ENCODE measurements at regions not wholly inside any gene's neighbourhood (a gene's known extent, or its start where the extent isn't known, plus 50 kb on each side); places are given as distances from the start of the nearest gene placed in this dataset.

- no peaks in the 10 kb centered on the region for H3K27me3 ChIP-seq (ENCODE audit: insufficient read depth, low read length)
Observed at GRCh38 chr21:36207577-36208320, 51.1 kb downstream of the DOP1B start.

DNA sequence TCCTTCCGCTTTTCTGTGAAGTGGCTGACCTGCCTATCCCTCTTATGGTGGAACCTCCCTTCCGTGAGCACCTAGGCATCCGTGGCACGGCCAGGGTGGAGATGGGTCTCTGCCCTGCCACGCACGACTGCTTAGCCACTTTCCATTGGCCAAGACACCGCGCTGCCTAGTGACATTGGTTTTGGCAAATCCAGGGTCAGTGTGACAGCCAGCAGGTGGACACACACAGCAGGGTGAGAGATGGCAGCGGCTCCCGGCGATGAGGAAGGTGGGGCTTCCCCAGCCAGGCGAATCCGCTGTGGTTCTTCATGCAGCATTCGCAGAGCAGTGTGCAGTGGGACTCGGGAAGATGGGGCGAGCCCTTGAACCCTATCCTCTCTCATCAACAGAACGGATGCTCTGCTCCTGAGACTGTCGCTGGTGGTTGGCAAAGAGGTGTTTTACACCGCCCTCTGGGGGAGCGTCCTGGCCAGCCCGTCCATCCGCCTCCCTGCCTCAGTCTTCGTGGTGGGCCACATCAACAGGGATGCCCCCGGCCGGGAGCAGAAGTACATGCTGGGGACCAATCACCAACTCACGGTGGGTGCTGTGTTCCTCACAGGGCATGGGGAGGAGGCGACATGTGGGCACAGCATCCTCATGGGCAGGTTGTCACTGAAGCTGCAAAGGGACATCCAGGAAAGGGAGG is 51.8 kb downstream of the DOP1B start:
- no peaks in the 10 kb centered on the region for H3K36me3 ChIP-seq (ENCODE audit: insufficient read depth, low read depth, low read length)
- H3K27me3 ChIP-seq (ENCODE audit: insufficient read depth, low read length) = no peaks in the 10 kb centered on the region
- H3K27ac ChIP-seq (ENCODE audit: low read length) = no peak overlapping the region
- H3K4me1 ChIP-seq (ENCODE audit: insufficient read depth, low read length) = 0 out of 2 replicates have a peak, but pooled peaks cover 3% of the 10 kb centered on the region
- H3K9ac ChIP-seq (ENCODE audit: low read depth, low read length) = no peak overlapping the region
- no peaks in the 10 kb centered on the region for H3K9me3 ChIP-seq (ENCODE audit: insufficient read depth, low read depth, low read length)
- no peak overlapping the region for H3K4me3 ChIP-seq (ENCODE audit: low read length)

More at GRCh38 chr21:36207577-36208320, 51.1 kb downstream of the DOP1B start:
- Histone ChIP-seq H3K27ac (ENCODE audit: low read length) (no peak overlapping the region), H3K9me3 (ENCODE audit: insufficient read depth, low read depth, low read length) (no peaks in the 10 kb centered on the region), H3K36me3 (ENCODE audit: insufficient read depth, low read depth, low read length) (no peaks in the 10 kb centered on the region), H3K4me3 (ENCODE audit: low read length) (no peak overlapping the region), H3K9ac (ENCODE audit: low read depth, low read length) (no peak overlapping the region), H3K4me1 (ENCODE audit: insufficient read depth, low read length) (0 out of 2 replicates have a peak, but pooled peaks cover 3% of the 10 kb centered on the region)

DNA sequence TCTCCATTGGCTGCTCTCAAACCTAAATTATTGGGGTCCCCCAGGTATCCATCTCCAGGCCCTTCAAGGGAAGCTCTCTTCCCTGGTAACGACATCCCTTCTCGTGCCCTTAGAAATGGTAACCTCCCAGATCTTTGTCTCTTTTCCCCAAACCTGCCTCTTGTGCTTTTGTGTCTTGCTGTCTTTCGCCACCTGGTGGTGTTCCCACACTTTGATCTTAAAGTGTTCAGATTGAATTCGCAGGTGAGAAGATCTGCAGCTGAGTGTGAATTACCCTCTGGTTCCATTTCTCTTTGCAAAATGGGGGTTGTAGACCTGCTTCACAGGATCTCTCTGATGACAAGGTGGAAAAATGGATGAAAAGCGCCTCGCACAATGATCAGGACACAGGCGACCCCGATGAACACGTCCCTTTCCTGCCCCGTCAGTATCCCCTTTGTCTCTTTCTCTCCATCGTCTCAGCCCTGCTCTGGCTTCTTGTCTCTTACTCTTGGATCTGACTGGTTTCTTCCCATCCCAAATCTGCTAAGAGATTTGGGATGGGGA is 53.1 kb downstream of the DOP1B start:
- 0 out of 2 replicates have a peak, but pooled peaks cover under 1% of the 10 kb centered on the region for H3K36me3 ChIP-seq (ENCODE audit: insufficient read depth, low read depth, low read length)
- H3K9ac ChIP-seq (ENCODE audit: low read depth, low read length) = no peak overlapping the region
- H3K27me3 ChIP-seq (ENCODE audit: insufficient read depth, low read length) = no peaks in the 10 kb centered on the region
- H3K4me1 ChIP-seq (ENCODE audit: insufficient read depth, low read length) = 0 out of 2 replicates have a peak, but pooled peaks cover 3% of the 10 kb centered on the region
- no peak overlapping the region for H3K27ac ChIP-seq (ENCODE audit: low read length)
- H3K4me3 ChIP-seq (ENCODE audit: low read length) = no peak overlapping the region
- H3K9me3 ChIP-seq (ENCODE audit: insufficient read depth, low read depth, low read length) = no peaks in the 10 kb centered on the region

DNA sequence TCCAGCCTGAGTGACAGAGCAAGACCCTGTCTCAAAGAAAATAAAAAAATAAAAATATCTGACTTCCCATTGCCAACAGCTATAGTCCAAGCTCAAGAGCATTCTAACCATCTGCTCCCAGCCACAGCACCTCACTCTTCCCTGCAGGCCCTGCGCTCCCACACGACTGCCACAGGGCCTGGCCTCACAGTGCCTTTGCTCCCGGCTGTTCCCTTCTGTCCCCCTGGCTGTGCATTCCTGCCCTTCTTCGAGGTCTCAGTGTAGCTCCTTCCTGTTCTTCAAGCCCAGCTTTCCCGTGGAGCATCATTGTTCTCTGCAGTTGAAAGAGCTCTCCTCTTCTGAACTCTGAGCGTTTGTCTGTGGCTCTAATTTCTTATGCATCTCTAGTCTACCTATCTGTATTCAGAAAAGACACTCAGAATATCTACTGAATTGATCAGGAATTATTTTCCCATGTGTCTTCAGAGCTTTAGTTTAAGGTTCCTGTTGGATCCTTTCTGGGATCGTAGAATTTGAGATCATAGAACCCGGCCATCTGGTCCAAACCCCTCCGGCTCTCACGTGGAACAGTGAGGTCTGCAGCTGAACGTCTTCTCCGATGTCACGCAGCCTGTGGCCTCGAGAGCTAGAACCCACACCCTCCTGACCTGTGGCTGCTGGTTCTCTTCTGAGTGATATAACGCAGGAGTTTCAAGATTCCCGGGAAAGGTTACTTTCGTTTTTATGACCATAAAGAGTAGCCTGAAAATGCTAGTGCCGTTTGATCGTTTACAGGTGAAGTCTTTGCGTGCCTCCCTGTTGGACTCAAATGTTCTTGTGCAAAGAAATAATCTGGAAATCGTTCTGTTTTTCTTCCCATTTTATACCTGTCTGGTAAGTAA is 54.4 kb downstream of the DOP1B start:
- Histone ChIP-seq H3K36me3 (ENCODE audit: insufficient read depth, low read depth, low read length) (peaks cover 5% of the 10 kb centered on the region; the same call in 1 of the 2 replicates), H3K27me3 (ENCODE audit: insufficient read depth, low read length) (no peaks in the 10 kb centered on the region), H3K9ac (ENCODE audit: low read depth, low read length) (no peak overlapping the region), H3K4me3 (ENCODE audit: low read length) (no peak overlapping the region), H3K4me1 (ENCODE audit: insufficient read depth, low read length) (0 out of 2 replicates have a peak, but pooled peaks cover 3% of the 10 kb centered on the region), H3K27ac (ENCODE audit: low read length) (no peak overlapping the region), H3K9me3 (ENCODE audit: insufficient read depth, low read depth, low read length) (no peaks in the 10 kb centered on the region)

DNA sequence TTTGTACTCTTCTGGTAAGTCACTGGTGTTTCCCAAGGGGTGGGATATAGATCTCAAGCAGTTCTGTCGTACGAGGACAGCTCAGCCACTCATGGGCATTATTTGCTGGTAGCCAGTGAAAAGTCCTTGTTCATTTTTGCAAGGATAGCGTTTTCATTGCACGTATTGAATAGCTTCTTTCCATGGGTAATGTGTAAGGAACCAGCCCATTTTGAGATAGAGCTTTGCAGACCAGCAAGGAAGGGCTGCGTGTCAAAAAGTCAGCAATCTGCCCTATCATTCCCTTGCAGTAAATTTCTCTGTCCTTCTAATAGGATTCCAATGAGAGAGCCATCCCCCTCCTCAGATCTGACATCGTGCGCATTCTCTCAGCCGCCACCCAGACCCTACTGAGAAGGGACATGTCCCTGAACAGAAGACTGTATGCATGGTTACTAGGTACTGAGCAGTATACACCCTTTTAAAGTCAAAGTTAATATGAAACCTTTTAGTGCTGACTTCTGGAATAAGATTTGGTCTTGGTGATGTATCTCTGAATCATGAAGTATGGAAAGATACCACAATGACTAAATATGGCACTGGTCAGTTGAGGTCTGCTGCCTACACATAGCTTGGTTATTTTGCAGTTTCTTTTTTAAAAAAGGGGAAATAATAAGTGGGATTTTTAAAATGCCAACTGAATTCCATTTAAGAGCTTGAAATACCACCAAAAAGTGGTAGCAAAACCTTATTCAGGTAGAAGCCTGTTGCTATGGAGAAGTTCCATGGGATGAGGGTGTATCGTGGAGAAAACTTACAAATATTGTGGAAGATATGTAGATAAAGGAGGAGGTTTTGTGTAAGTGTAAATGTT is 55.3 kb downstream of the DOP1B start:
- no peak overlapping the region for H3K27ac ChIP-seq (ENCODE audit: low read length)
- peaks cover 5% of the 10 kb centered on the region; the same call in 1 of the 2 replicates for H3K36me3 ChIP-seq (ENCODE audit: insufficient read depth, low read depth, low read length)
- 0 out of 2 replicates have a peak, but pooled peaks cover 3% of the 10 kb centered on the region for H3K4me1 ChIP-seq (ENCODE audit: insufficient read depth, low read length)
- H3K4me3 ChIP-seq (ENCODE audit: low read length) = no peak overlapping the region
- no peaks in the 10 kb centered on the region for H3K27me3 ChIP-seq (ENCODE audit: insufficient read depth, low read length)
- no peaks in the 10 kb centered on the region for H3K9me3 ChIP-seq (ENCODE audit: insufficient read depth, low read depth, low read length)
- H3K9ac ChIP-seq (ENCODE audit: low read depth, low read length) = no peak overlapping the region

GRCh38 chr21:36212513-36212780 is 55.8 kb downstream of the DOP1B start:
- Histone ChIP-seq H3K36me3 (ENCODE audit: insufficient read depth, low read depth, low read length) (peaks cover 5% of the 10 kb centered on the region; the same call in 1 of the 2 replicates), H3K4me3 (ENCODE audit: low read length) (no peak overlapping the region), H3K27me3 (ENCODE audit: insufficient read depth, low read length) (no peaks in the 10 kb centered on the region), H3K27ac (ENCODE audit: low read length) (no peak overlapping the region), H3K9me3 (ENCODE audit: insufficient read depth, low read depth, low read length) (no peaks in the 10 kb centered on the region), H3K9ac (ENCODE audit: low read depth, low read length) (no peak overlapping the region), H3K4me1 (ENCODE audit: insufficient read depth, low read length) (0 out of 2 replicates have a peak, but pooled peaks cover 3% of the 10 kb centered on the region)

GRCh38 chr21:36214561-36214960 is 57.9 kb downstream of the DOP1B start:
- Histone ChIP-seq H3K36me3 (ENCODE audit: insufficient read depth, low read depth, low read length) (peaks cover 5% of the 10 kb centered on the region; the same call in 1 of the 2 replicates), H3K4me1 (ENCODE audit: insufficient read depth, low read length) (0 out of 2 replicates have a peak, but pooled peaks cover 3% of the 10 kb centered on the region), H3K9me3 (ENCODE audit: insufficient read depth, low read depth, low read length) (no peaks in the 10 kb centered on the region), H3K27me3 (ENCODE audit: insufficient read depth, low read length) (no peaks in the 10 kb centered on the region), H3K4me3 (ENCODE audit: low read length) (no peak overlapping the region), H3K9ac (ENCODE audit: low read depth, low read length) (no peak overlapping the region), H3K27ac (ENCODE audit: low read length) (no peak overlapping the region)

DNA sequence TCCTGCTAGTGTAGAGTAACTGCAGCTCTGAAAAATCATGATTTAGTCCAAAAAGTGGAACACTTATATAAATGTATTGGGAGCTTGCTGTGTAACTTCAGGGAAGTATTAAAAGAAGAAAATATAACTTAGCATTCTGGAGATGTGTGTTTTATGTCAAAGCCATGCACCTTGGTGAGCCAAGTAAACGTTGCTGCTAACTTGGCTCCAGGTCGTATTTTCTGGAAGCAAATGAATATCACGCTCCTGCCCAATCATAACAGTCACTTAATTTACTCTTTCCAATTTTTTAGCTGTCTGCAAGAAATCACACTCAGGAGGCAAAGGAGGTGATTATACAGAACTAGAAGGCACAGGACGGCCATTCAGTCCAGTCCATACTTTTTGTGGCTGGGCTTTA is 61.1 kb downstream of the DOP1B start:
- Histone ChIP-seq H3K27ac (ENCODE audit: low read length) (no peak overlapping the region), H3K36me3 (ENCODE audit: insufficient read depth, low read depth, low read length) (peaks cover 5% of the 10 kb centered on the region; the same call in 1 of the 2 replicates), H3K9me3 (ENCODE audit: insufficient read depth, low read depth, low read length) (no peaks in the 10 kb centered on the region), H3K9ac (ENCODE audit: low read depth, low read length) (no peak overlapping the region), H3K4me3 (ENCODE audit: low read length) (no peak overlapping the region), H3K27me3 (ENCODE audit: insufficient read depth, low read length) (no peaks in the 10 kb centered on the region), H3K4me1 (ENCODE audit: insufficient read depth, low read length) (no peaks in the 10 kb centered on the region)

DNA sequence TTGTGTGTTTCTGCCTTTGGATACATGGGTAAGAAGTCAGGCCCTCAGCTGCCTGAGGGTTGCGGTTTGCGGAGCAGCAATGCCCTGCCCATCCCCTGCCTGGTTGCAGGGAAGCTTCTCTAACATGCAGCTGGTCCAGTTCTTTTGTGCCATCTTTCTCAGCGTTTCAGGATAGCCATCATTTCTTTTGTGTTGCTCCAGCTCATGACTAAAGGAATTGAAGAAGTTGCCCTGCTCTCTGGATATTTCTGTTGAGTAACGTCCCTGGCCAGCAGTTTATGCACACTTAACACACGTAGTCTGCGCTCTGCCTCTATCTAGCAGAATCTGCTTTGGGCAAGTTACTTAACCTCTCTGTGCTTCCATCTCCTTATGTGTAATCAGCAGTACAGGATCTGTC is 62.1 kb downstream of the DOP1B start:
- H3K4me3 ChIP-seq (ENCODE audit: low read length) = no peak overlapping the region
- no peak overlapping the region for H3K9ac ChIP-seq (ENCODE audit: low read depth, low read length)
- H3K9me3 ChIP-seq (ENCODE audit: insufficient read depth, low read depth, low read length) = no peaks in the 10 kb centered on the region
- no peak overlapping the region for H3K27ac ChIP-seq (ENCODE audit: low read length)
- H3K36me3 ChIP-seq (ENCODE audit: insufficient read depth, low read depth, low read length) = peaks cover 5% of the 10 kb centered on the region; the same call in 1 of the 2 replicates
- H3K4me1 ChIP-seq (ENCODE audit: insufficient read depth, low read length) = no peaks in the 10 kb centered on the region
- H3K27me3 ChIP-seq (ENCODE audit: insufficient read depth, low read length) = no peaks in the 10 kb centered on the region

GRCh38 chr21:36223451-36223850 is 66.8 kb downstream of the DOP1B start:
- H3K4me1 ChIP-seq (ENCODE audit: insufficient read depth, low read length) = no peaks in the 10 kb centered on the region
- H3K9me3 ChIP-seq (ENCODE audit: insufficient read depth, low read depth, low read length) = no peaks in the 10 kb centered on the region
- no peak overlapping the region for H3K9ac ChIP-seq (ENCODE audit: low read depth, low read length)
- H3K36me3 ChIP-seq (ENCODE audit: insufficient read depth, low read depth, low read length) = no peaks in the 10 kb centered on the region
- no peak overlapping the region for H3K27ac ChIP-seq (ENCODE audit: low read length)
- no peaks in the 10 kb centered on the region for H3K27me3 ChIP-seq (ENCODE audit: insufficient read depth, low read length)
- H3K4me3 ChIP-seq (ENCODE audit: low read length) = no peak overlapping the region

Measured in iPS-20b (cell line).